NOMO-1 treated with DMSO at 0.1 percent for 48 hours (cell line): ENCODE measurements at regions not wholly inside any gene's neighbourhood (a gene's known extent, or its start where the extent isn't known, plus 50 kb on each side); places are given as distances from the start of the nearest gene placed in this dataset.
A peak's percentile ranks its signal among the peaks of the same experiment; 100 is the strongest.
"Not testable (repeated sequence)": the region's sequence is repeated elsewhere in the genome, so short reads cannot be mapped to it uniquely, and the experiment has no call there.

ENCODE experiments used
- DNase-seq: peaks from one replicate; lab custom pipeline; 2025; ENCODE audit not compliant: unreplicated experiment; lab: John Stamatoyannopoulos, UW

- no peak for DNase-seq
These were observed 51.6 kb upstream of the MPP7 start for GRCh38 chr10:28354511-28354910.

GRCh38 chr10:28355376-28355775 is 52.5 kb upstream of the MPP7 start:
- no peak for DNase-seq

- DNase-seq = no peak
These were observed 56.5 kb upstream of the MPP7 start for GRCh38 chr10:28359334-28359733.

GRCh38 chr10:28360175-28360574 is 57.3 kb upstream of the MPP7 start:
- no peak for DNase-seq

- no peak for DNase-seq
These were observed 60.5 kb upstream of the MPP7 start for GRCh38 chr10:28363376-28363775.

DNA sequence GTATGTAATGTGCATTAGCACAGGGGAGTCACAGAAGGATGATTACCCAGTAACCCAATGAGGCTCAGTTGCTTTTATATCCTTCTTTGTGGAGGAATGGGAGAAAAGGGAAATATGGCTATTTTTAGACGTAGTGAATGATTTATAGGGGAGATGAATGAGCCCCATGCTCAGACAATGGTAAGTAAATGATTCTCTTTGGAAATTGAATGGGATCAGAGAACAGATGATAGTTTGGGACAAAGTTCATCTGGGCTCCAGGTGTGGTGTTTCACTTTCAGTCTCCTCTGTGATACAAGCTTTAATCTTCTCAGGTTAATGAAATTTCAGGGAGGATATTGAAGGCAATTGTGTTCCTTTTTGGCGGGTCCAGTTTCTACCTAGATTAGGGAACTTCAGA is 63.0 kb upstream of the MPP7 start:
- no peak for DNase-seq

GRCh38 chr10:28366994-28367393 is 64.1 kb upstream of the MPP7 start:
- no peak for DNase-seq

- DNase-seq = no peak
These were observed 64.5 kb upstream of the MPP7 start for GRCh38 chr10:28367413-28367812.

- peak; percentile 98 for DNase-seq
These were observed 65.1 kb upstream of the MPP7 start for GRCh38 chr10:28367929-28368484.

GRCh38 chr10:28370107-28370835 is 67.4 kb upstream of the MPP7 start:
- no peak for DNase-seq

GRCh38 chr10:28371638-28372037 is 68.8 kb upstream of the MPP7 start:
- DNase-seq = not testable (repeated sequence)

- no peak for DNase-seq
These were observed 71.2 kb upstream of the MPP7 start for GRCh38 chr10:28374036-28374435.

- DNase-seq = no peak
These were observed 72.8 kb upstream of the MPP7 start for GRCh38 chr10:28375399-28376354.

- no peak for DNase-seq
These were observed 76.2 kb upstream of the MPP7 start for GRCh38 chr10:28378986-28379585.

- peak; percentile 77 for DNase-seq
These were observed 78.6 kb upstream of the MPP7 start for GRCh38 chr10:28381466-28381865.

DNA sequence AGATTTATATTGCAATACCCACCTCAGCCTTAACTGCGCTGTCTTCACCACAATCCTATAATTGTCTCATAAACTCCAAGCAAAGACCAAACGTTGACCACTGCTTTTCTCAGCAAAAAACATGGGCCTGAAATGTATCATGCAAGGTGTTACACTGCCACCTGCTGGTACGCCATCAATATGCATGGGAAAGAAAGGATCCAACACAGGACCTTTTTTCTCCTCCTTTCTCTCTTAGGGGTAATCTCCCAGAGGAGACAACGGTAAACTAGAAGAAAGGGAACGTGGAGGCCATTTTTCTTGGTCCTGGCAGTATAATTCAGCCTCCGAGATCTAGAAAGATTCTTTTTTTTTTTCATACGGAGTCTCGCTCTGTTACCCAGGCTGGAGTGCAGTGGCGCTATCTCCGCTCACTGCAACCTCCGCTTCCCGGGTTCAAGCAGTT is 79.1 kb upstream of the MPP7 start:
- DNase-seq = peak; percentile 91

DNA sequence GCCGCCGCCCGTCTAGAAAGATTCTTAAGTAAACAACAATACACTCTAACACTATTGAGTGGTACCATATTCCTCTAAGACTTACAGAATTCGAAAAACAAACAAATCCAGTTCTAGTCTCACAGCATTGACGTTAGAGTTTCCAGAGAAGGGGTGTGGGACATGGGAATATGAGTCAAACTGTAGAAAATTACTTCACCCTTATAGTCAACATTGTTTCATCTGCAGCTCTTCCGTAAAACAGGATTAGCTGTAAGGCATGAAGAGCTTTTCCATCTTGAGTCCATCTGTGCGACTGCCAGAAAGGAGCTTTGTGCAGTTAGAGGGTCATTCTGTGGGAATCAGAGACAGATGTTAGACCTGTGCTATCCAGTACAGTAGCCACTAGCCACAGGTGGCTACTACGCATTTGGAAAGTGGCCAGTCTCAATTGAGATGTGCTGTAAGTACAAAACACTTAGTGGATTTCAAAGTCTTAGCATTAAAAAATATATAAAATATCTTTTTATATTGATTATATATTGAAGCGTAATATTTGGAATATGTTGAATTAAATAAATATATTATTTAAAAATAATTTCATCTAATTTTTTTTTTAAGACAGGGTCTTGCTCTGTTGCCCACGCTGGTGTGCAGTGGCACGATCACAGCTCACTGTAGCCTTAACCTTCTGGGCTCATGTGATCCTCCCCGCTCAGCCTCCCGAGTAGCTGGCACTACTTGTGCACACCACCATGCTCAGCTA is 79.8 kb upstream of the MPP7 start:
- no peak for DNase-seq

DNA sequence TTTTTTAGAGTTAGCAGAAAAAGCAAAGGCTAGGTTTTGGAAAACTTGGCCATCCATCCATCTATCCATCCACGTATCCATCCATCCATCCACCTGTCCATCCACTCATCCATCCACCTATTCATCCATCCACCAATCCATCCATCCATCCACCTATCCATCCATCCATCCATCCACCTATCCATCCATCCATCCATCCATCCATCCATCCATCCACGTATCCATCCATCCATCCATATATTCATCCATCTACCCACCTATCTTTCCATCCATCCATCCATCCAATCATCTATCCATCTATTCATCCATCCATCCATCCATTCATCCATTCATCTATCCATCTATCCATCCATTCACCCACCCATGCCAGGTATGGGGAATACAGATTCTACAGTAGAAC is 81.7 kb upstream of the MPP7 start:
- no peak for DNase-seq

- DNase-seq = no peak
These were observed 83.1 kb upstream of the MPP7 start for GRCh38 chr10:28385748-28386502.

DNA sequence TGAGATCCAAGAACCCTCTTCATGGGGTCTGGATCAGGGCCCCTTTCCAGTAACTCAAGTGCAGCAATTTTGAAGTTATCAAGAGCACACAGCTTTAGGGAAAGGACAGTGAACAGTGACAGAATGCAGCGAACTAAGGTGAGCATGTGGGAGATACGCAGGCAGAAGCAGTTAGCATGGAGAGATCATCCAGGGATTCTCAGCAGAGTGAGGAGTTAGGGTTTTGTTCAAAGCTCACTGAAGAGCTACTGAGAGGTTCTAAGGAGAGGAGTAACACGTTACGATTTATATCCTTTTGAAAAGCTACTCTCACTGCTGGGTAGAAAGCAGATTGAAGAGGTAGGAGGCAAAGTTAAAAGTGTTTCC is 83.6 kb upstream of the MPP7 start:
- DNase-seq = no peak
